ENCODE measurements at regions not wholly inside any gene's neighbourhood (a gene's known extent, or its start where the extent isn't known, plus 50 kb on each side); places are given as distances from the start of the nearest gene placed in this dataset.

DNA sequence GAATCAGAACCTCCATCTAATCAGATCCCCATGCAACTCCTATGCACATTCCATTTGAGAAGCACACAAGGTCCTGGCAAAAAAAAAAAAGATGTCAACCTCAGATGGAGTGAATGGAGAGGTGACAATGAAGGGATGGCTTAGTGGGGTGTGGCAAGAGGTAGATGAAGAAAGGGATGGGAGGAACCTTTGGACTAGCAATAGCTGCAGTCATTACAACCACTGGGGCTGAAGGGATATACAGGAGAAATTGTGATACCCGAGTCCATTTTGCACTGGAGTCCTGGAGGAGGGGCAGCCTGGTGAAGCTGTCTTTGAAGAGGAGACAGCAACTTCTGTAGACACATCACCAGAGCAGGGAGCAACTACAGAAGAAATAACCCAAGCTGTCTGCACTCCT, 219.6 kb downstream of the ENC1 start:
- H3K79me2 ChIP-seq (ENCODE audit: control insufficient read depth, insufficient read depth, low read length): no peaks in the 10 kb centered on the region
- H3K36me3 ChIP-seq (ENCODE audit: control insufficient read depth in 2 of 2, extremely low read depth in 1 of 2, insufficient read depth in 2 of 2, low read length in 2 of 2): no peaks in the 10 kb centered on the region
- H3K9me1 ChIP-seq (replicated peaks; ENCODE audit: control insufficient read depth, extremely low read depth, insufficient read depth, low read length): no peaks in the 10 kb centered on the region
- no peak overlapping the region for H3K4me2 ChIP-seq (ENCODE audit: insufficient read depth, low read length)
- intact Hi-C loops (cut with micrococcal nuclease): no loop called here
- TF ChIP-seq, protein P1, sequence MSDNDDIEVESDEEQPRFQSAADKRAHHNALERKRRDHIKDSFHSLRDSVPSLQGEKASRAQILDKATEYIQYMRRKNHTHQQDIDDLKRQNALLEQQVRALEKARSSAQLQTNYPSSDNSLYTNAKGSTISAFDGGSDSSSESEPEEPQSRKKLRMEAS (IDR thresholded peaks at IDR 0.05; ENCODE audit: insufficient read depth, insufficient read length): no peak
- TF ChIP-seq CTCF (IDR thresholded peaks at IDR 0.05; ENCODE audit: extremely low read depth in 1 of 2, insufficient read depth in 1 of 2, low read depth in 1 of 2, low read length in 2 of 2) (no peak), JUN (IDR thresholded peaks at IDR 0.05; ENCODE audit: borderline replicate concordance, insufficient read depth, insufficient read length, low read depth) (no peak), POLR2AphosphoS5 (IDR thresholded peaks at IDR 0.05; ENCODE audit: insufficient read depth, low read depth, low read length) (no peak), MYC (IDR thresholded peaks at IDR 0.05; ENCODE audit: low read depth, low read length) (no peak), EZH2 (IDR thresholded peaks at IDR 0.05; ENCODE audit: borderline replicate concordance, low read depth, low read length, severe bottlenecking) (no peak), GATA2 (IDR thresholded peaks at IDR 0.05; ENCODE audit: insufficient read depth, insufficient read length, low read depth, low read length) (no peak), POLR2A (IDR thresholded peaks at IDR 0.05; ENCODE audit: low read depth, low read length) (no peak), FOS (IDR thresholded peaks at IDR 0.05; ENCODE audit: borderline replicate concordance, insufficient read depth, low read length) (no peak)
- no TSS peak for BruUV-seq (replicated peaks)
- H3K4me3 ChIP-seq (replicated peaks in 1 of 3; ENCODE audit: insufficient read depth in 1 of 3, low read depth in 1 of 3, low read length in 3 of 3): no peak overlapping the region
- H3K9me3 ChIP-seq (replicated peaks; ENCODE audit: control insufficient read depth, insufficient read depth, low read length): no peaks in the 10 kb centered on the region
- DNase-seq (ENCODE audit: low read depth, low spot score): no peak
- H3K27me3 ChIP-seq (ENCODE audit: control insufficient read depth in 2 of 2, insufficient read depth in 2 of 2, low read length in 2 of 2): no peaks in the 10 kb centered on the region
- H3K4me1 ChIP-seq (ENCODE audit: control insufficient read depth, extremely low read depth, insufficient read depth, low read length): peaks cover 9% of the 10 kb centered on the region
- H2AFZ ChIP-seq (ENCODE audit: low read depth, low read length): no peak overlapping the region
- ChIA-PET POLR2A (interaction anchor here (0.7 kb wide), 1 partner anchor 497 kb away, joined by 5 read pairs; no protein-coding TSS in a partner anchor), CTCF (interaction anchor here (1.0 kb wide), 1 partner anchor 13 kb away, joined by 3 read pairs; no protein-coding TSS in a partner anchor)
- no peak for FAIRE-seq
- H4K20me1 ChIP-seq (replicated peaks; ENCODE audit: control insufficient read depth, extremely low read depth, insufficient read depth, low read length): no peaks in the 10 kb centered on the region
- H3K9ac ChIP-seq (replicated peaks; ENCODE audit: extremely low read depth, insufficient read depth, low read length): no peak overlapping the region
- dilution Hi-C loops (cut with MboI; ENCODE audit: extremely low pct_ligation_motif_present, low sequenced_read_pairs): no loop called here
- H3K27ac ChIP-seq (ENCODE audit: insufficient read depth, low read depth, low read length): no peak overlapping the region

Measured in endothelial cell of umbilical vein (primary cell).